H9 (cell line): ENCODE measurements at regions not wholly inside any gene's neighbourhood (a gene's known extent, or its start where the extent isn't known, plus 50 kb on each side); places are given as distances from the start of the nearest gene placed in this dataset.

ENCODE experiments used
- DNase-seq: peaks from one replicate; pipeline ENCODE4 v3.0.0-alpha.2; 2017
- H2AFZ ChIP-seq: one replicate; pipeline ENCODE4 v1.6.1; 2013; ENCODE audit warnings: mild to moderate bottlenecking, low read length, control low read depth, moderate library complexity
- H2AK5ac ChIP-seq: 2 replicates; pipeline ENCODE4 v1.6.1; 2013; ENCODE audit warnings: low read length, control low read depth, mixed read lengths; ENCODE audit not compliant: insufficient read length
- H2BK120ac ChIP-seq: one replicate; pipeline ENCODE4 v1.6.1; 2013; ENCODE audit warnings: low read depth, mild to moderate bottlenecking, low read length, control low read depth, inconsistent platforms; ENCODE audit not compliant: poor library complexity, severe bottlenecking
- H2BK12ac ChIP-seq: 2 replicates; pipeline ENCODE4 v1.6.1; 2013; ENCODE audit warnings: low read length, control low read depth, mixed read lengths, low read depth; ENCODE audit not compliant: insufficient read length
- H2BK15ac ChIP-seq: 2 replicates; pipeline ENCODE4 v1.6.1; 2013; ENCODE audit warnings: low read depth, low read length, control low read depth
- H2BK20ac ChIP-seq: one replicate; pipeline ENCODE4 v1.6.1; 2013; ENCODE audit warnings: low read depth, mild to moderate bottlenecking, low read length, control low read depth, inconsistent platforms; ENCODE audit not compliant: poor library complexity, severe bottlenecking
- H2BK5ac ChIP-seq: 2 replicates; pipeline ENCODE4 v1.6.1; 2013; ENCODE audit warnings: low read length, control low read depth, mixed read lengths; ENCODE audit not compliant: insufficient read length
- H3K14ac ChIP-seq: 2 replicates; pipeline ENCODE4 v1.6.1; 2013; ENCODE audit warnings: low read length, control low read depth; ENCODE audit not compliant: insufficient read depth
- H3K18ac ChIP-seq: 2 replicates; pipeline ENCODE4 v1.6.1; 2013; ENCODE audit warnings: low read depth, mild to moderate bottlenecking, mixed read lengths, low read length, control low read depth; ENCODE audit not compliant: insufficient read length
- H3K23ac ChIP-seq: 2 replicates; pipeline ENCODE4 v1.6.1; 2013; ENCODE audit warnings: low read length, control low read depth, mixed read lengths, low read depth; ENCODE audit not compliant: insufficient read length
- H3K23me2 ChIP-seq: 2 replicates; pipeline ENCODE4 v1.6.1; 2013; ENCODE audit warnings: low read depth, mild to moderate bottlenecking, mixed read lengths, low read length, control low read depth; ENCODE audit not compliant: insufficient read length, poor library complexity, severe bottlenecking
- H3K27ac ChIP-seq: 2 replicates; pipeline ENCODE4 v1.5.1; 2013; ENCODE audit warnings: low read length, control low read depth, mixed read lengths, low read depth; ENCODE audit not compliant: insufficient read length
- H3K27me3 ChIP-seq: 2 replicates; pipeline ENCODE4 v1.6.1; 2013; ENCODE audit warnings: low read length, control low read depth, inconsistent platforms; ENCODE audit not compliant: insufficient read depth
- H3K4ac ChIP-seq: 2 replicates; pipeline ENCODE4 v1.6.1; 2013; ENCODE audit warnings: low read depth, mild to moderate bottlenecking, control low read depth, inconsistent platforms, low read length, moderate library complexity
- H3K4me1 ChIP-seq: 2 replicates; pipeline ENCODE4 v1.6.1; 2013; ENCODE audit warnings: low read length, control low read depth, inconsistent platforms; ENCODE audit not compliant: insufficient read depth
- H3K4me2 ChIP-seq: 2 replicates; pipeline ENCODE4 v1.6.1; 2013; ENCODE audit warnings: low read length, control low read depth, mixed read lengths; ENCODE audit not compliant: insufficient read length, insufficient read depth
- H3K56ac ChIP-seq: 2 replicates; pipeline ENCODE4 v1.6.1; 2013; ENCODE audit warnings: low read depth, mild to moderate bottlenecking, mixed read lengths, low read length, control low read depth; ENCODE audit not compliant: insufficient read length
- H3K79me1 ChIP-seq: 2 replicates; pipeline ENCODE4 v1.6.1; 2013; ENCODE audit warnings: low read depth, mild to moderate bottlenecking, moderate library complexity, low read length, control low read depth, inconsistent platforms; ENCODE audit not compliant: insufficient read depth, poor library complexity, severe bottlenecking
- H3K79me2 ChIP-seq: 2 replicates; pipeline ENCODE4 v1.6.1; 2013; ENCODE audit warnings: low read length, control low read depth, inconsistent platforms; ENCODE audit not compliant: insufficient read depth
- H3K9ac ChIP-seq: 2 replicates; pipeline ENCODE4 v1.6.1; 2013; ENCODE audit warnings: low read length, control low read depth, mixed read lengths; ENCODE audit not compliant: insufficient read length; ENCODE audit errors: extremely low read depth
- H3K9me3 ChIP-seq: one replicate; pipeline ENCODE4 v1.6.1; 2013; ENCODE audit warnings: low read depth, low read length, inconsistent platforms; ENCODE audit not compliant: control insufficient read depth
- H3T11ph ChIP-seq: one replicate; pipeline ENCODE4 v1.6.1; 2013; ENCODE audit warnings: mild to moderate bottlenecking, low read length, control low read depth, inconsistent platforms
- H4K20me1 ChIP-seq: one replicate; pipeline ENCODE4 v1.6.1; 2013; ENCODE audit not compliant: control insufficient read depth, insufficient read length, insufficient read depth
- H4K5ac ChIP-seq: 2 replicates; pipeline ENCODE4 v1.6.1; 2013; ENCODE audit warnings: low read depth, mild to moderate bottlenecking, mixed read lengths, low read length, control low read depth; ENCODE audit not compliant: insufficient read length
- H4K8ac ChIP-seq: replicated peaks from 2 replicates; pipeline ENCODE4 v1.6.1; 2013; ENCODE audit warnings: low read length, control low read depth, mixed read lengths, low read depth; ENCODE audit not compliant: insufficient read length
- H4K91ac ChIP-seq: 2 replicates; pipeline ENCODE4 v1.6.1; 2013; ENCODE audit warnings: low read depth, mild to moderate bottlenecking, moderate library complexity, mixed read lengths, low read length, control low read depth; ENCODE audit not compliant: insufficient read length
- H3K27ac Mint-ChIP-seq, 3 experiments: 2 replicates in 2 of 3; 3 replicates in 1 of 3; pipeline ENCODE4 v1.8.0; 2020 to 2021; ENCODE audit warnings: mixed read lengths in 3 of 3, mild to moderate bottlenecking in 1 of 3, moderate library complexity in 1 of 3
- H3K27me3 Mint-ChIP-seq: 2 replicates; pipeline ENCODE4 v1.8.0; 2021; ENCODE audit warnings: low read depth, mild to moderate bottlenecking, moderate library complexity, mixed read lengths
- H3K36me3 Mint-ChIP-seq, 3 experiments: 2 replicates in 2 of 3; 3 replicates in 1 of 3; pipeline ENCODE4 v1.8.0; 2020 to 2021; ENCODE audit warnings: low read depth in 3 of 3, mixed read lengths in 3 of 3; ENCODE audit not compliant: insufficient read depth in 1 of 3
- H3K4me1 Mint-ChIP-seq, 2 experiments: 2 replicates each; pipeline ENCODE4 v1.8.0; 2020; ENCODE audit warnings: mixed read lengths in 2 of 2
- H3K4me3 Mint-ChIP-seq, 2 experiments: 2 replicates in 1 of 2; 3 replicates in 1 of 2; pipeline ENCODE4 v1.8.0; 2020 to 2021; ENCODE audit warnings: mild to moderate bottlenecking in 2 of 2, mixed read lengths in 2 of 2, moderate library complexity in 1 of 2
- H3K9me3 Mint-ChIP-seq, 2 experiments: 2 replicates in 1 of 2; 3 replicates in 1 of 2; pipeline ENCODE4 v1.8.0; 2020; ENCODE audit warnings: mild to moderate bottlenecking in 2 of 2, mixed read lengths in 2 of 2, moderate library complexity in 1 of 2
- CTCF ChIP-seq: fragments of 200-600 bp; sonication (generic); conservative IDR thresholded peaks from 3 replicates; pipeline ENCODE4 v1.8.0; 2021; ENCODE audit warnings: antibody characterized with exemption, mild to moderate bottlenecking
- WGBS: extraction: QIAGEN DNeasy Blood & Tissue Kit; methylation state at CpG from one replicate; pipeline ENCODE4 v1.1.7; 2013; ENCODE audit warnings: missing lambda C conversion rate, low lambda C conversion rate, mixed read lengths; ENCODE audit not compliant: insufficient read length; ENCODE audit errors: extremely low coverage; 5-methylcytosine and 5-hydroxymethylcytosine counted together

GRCh38 chr11:91967691-91968045, 256.9 kb upstream of the FAT3 start:
- H3K9me3 ChIP-seq: no peaks in the 10 kb centered on the region
- no peak overlapping the region for H3K9ac ChIP-seq
- H3K14ac ChIP-seq: no peak overlapping the region
- H4K8ac ChIP-seq: no peak overlapping the region
- no peaks in the 10 kb centered on the region; the same call in 1 of the 2 replicates for H3K27me3 ChIP-seq
- no peaks in the 10 kb centered on the region for H3K4me1 ChIP-seq
- H3K23ac ChIP-seq: no peak overlapping the region
- H3K4ac ChIP-seq: no peak overlapping the region
- no peaks in the 10 kb centered on the region for H3K79me2 ChIP-seq
- H3K56ac ChIP-seq: no peak overlapping the region
- no peak for DNase-seq
- H2BK12ac ChIP-seq: no peak overlapping the region
- H4K5ac ChIP-seq: no peak overlapping the region
- H2AFZ ChIP-seq: no peak overlapping the region
- H3K27me3 Mint-ChIP-seq: no peaks in the 10 kb centered on the region
- H3K4me3 Mint-ChIP-seq: no peak overlapping the region
- H4K20me1 ChIP-seq: no peaks in the 10 kb centered on the region
- H3K27ac ChIP-seq: no peak overlapping the region
- H3K23me2 ChIP-seq: no peaks in the 10 kb centered on the region
- H3K9me3 Mint-ChIP-seq: no peaks in the 10 kb centered on the region
- no peak overlapping the region for H3K4me2 ChIP-seq
- no peak overlapping the region for H2BK120ac ChIP-seq
- no peak overlapping the region for H2BK15ac ChIP-seq
- no peak overlapping the region for H3K27ac Mint-ChIP-seq
- no peak for TF ChIP-seq CTCF
- no peak overlapping the region for H3K18ac ChIP-seq
- H2AK5ac ChIP-seq: no peak overlapping the region
- H4K91ac ChIP-seq: no peak overlapping the region
- H3K79me1 ChIP-seq: no peaks in the 10 kb centered on the region
- H3K36me3 Mint-ChIP-seq: no peaks in the 10 kb centered on the region
- no peak overlapping the region for H3T11ph ChIP-seq
- H2BK5ac ChIP-seq: no peak overlapping the region
- no peak overlapping the region for H2BK20ac ChIP-seq
- peaks cover 0 to 3% of the 10 kb centered on the region in 2 experiments; a peak in 2 of 4 replicates for H3K4me1 Mint-ChIP-seq
- WGBS: no CpG with 5 or more reads among the region's 2 CpGs
